Heart left ventricle (tissue), 16 donors: ENCODE measurements at regions not wholly inside any gene's neighbourhood (a gene's known extent, or its start where the extent isn't known, plus 50 kb on each side); places are given as distances from the start of the nearest gene placed in this dataset.

Experiments
- ATAC-seq, 4 donors: fragments of 200-7000 bp; cut with Tn5 transposase; one replicate each; pipeline ENCODE4 v1.9.1; 2020 to 2022; ENCODE audit warnings: moderate library complexity in 4 of 4, mild to moderate bottlenecking in 3 of 4, moderate number of reproducible peaks in 1 of 4
- DNase-seq, 5 donors: peaks; one replicate each; pipeline ENCODE4 v3.0.0-alpha.2; 2020
- H3K27ac ChIP-seq, 12 donors: fragments of 200-600 bp; sonication (generic) in 4 of 12; one replicate each; pipeline versions ENCODE4 v1.5.0 to v1.8.0; 2016 to 2022; ENCODE audit warnings: mild to moderate bottlenecking in 2 of 12
- H3K27me3 ChIP-seq, 9 donors: fragments of 200-600 bp; sonication (generic) in 2 of 9; one replicate each; pipeline versions ENCODE4 v1.5.1 to v1.8.0; 2016 to 2022; ENCODE audit warnings: mild to moderate bottlenecking in 3 of 9
- H3K36me3 ChIP-seq, 9 donors: fragments of 200-600 bp; sonication (generic) in 2 of 9; one replicate each; pipeline versions ENCODE4 v1.5.0 to v1.8.0; 2018 to 2022; ENCODE audit warnings: mild to moderate bottlenecking in 2 of 9
- H3K4me1 ChIP-seq, 12 donors: fragments of 200-600 bp; sonication (generic) in 4 of 12; one replicate each; pipeline versions ENCODE4 v1.5.0 to v1.8.0; 2016 to 2022; ENCODE audit warnings: mild to moderate bottlenecking in 3 of 12
- H3K4me3 ChIP-seq, 12 donors: fragments of 200-600 bp; sonication (generic) in 4 of 12; one replicate each; pipeline versions ENCODE4 v1.5.0 to v1.8.0; 2017 to 2022; ENCODE audit warnings: mild to moderate bottlenecking in 9 of 12, moderate library complexity in 4 of 12
- H3K9me3 ChIP-seq, 12 donors: fragments of 200-600 bp; sonication (generic) in 4 of 12; one replicate each; pipeline versions ENCODE4 v1.5.0 to v1.8.0; 2016 to 2022; ENCODE audit warnings: mild to moderate bottlenecking in 1 of 12
- POLR2A ChIP-seq, 2 donors: fragments of 450-650 bp; IDR thresholded peaks; one replicate each; pipeline ENCODE4 v1.6.1; 2017; ENCODE audit warnings: antibody characterized with exemption in 2 of 2, mild to moderate bottlenecking in 2 of 2, moderate library complexity in 2 of 2
- WGBS, 4 donors: extraction: QIAGEN DNeasy Blood & Tissue Kit in 2 of 4; methylation state at CpG; one replicate each; pipeline versions ENCODE4 v1.1.5 to v1.1.7; 2013 to 2018; 5-methylcytosine and 5-hydroxymethylcytosine counted together
- intact Hi-C, 10 donors: fragments of 100-400 bp; cut with DNase I; formaldehyde crosslinking; loops; one replicate each; pipeline versions ENCODE4 v1.11.1 to v1.14.2; 2022
- TF ChIP-seq, protein P1 (sequence below), 12 donors: fragments of 200-600 bp; sonication (generic) in 4 of 12; IDR thresholded peaks; one replicate each; pipeline versions ENCODE4 v1.5.0 to v1.8.0; 2018 to 2022; ENCODE audit warnings: antibody characterized with exemption in 12 of 12, mild to moderate bottlenecking in 5 of 12
- donor health status: ischemic (EF 13 %, LVEDD 7.1; RV severe dilation, severe dysfunction).
- donor health status: healthy with polysubstance abuse.
- donor health status: DM: no; HTN: yes; CAD: no.
- donor health status: DM: no; HTN: no; CAD: no.
- donor health status: ischemic (EF 25% LVEDD 6.9; RV normal size, moderate dysfunction).
- donor health status: ischemic (EF 25% LVEDD 5.7; RV mildly dilated, moderate dysfunction).
- donor health status: healthy.
- donor health status: DM: yes; HTN: yes; CAD: no.
- donor health status: ischemic (EF 35%, LVEDD 5.7; RV mildly dilated, moderate dysfunction).
- donor health status: nonischemic (EF 11% LVEDD 7.7; RV severe dilation, severe dysfunction).
- donor health status: DM: yes; HTN: yes; CAD: no.
- donor health status: PGD.
- donor health status: ischemic (EF 29% LVEDD 5.4; RV normal size, mild dysfunction).
- donor health status: nonischemic (EF 23%, LVEDD 6.1; RV moderate dilation, normal function).

DNA sequence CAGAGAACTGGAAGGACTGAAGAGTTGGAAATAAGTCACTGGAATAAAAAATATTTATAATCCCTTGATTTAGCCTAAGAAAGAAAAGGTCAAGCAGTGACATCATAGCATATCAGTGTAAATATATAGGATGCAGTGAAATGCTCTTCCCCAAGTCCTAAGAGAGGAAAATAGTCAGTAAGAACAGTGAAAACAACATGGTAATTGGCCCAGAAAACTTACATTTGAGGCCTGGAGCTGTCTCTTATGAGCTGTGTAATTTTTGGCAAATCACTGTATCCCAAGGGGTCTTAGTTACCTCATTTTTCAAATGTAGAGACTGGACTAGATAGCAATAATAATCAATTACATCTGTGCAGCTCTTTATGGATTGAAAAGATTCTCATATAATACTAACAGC lies 255.7 kb upstream of the AR start:
- H3K9me3 ChIP-seq, result no peaks in the 10 kb centered on the region
- no peaks in the 10 kb centered on the region for H3K27me3 ChIP-seq
- H3K4me1 ChIP-seq, result no peaks in the 10 kb centered on the region
- no peak for DNase-seq
- H3K36me3 ChIP-seq, result no peaks in the 10 kb centered on the region
- TF ChIP-seq POLR2A (IDR thresholded peaks at IDR 0.05), result no peak
- TF ChIP-seq, protein P1, sequence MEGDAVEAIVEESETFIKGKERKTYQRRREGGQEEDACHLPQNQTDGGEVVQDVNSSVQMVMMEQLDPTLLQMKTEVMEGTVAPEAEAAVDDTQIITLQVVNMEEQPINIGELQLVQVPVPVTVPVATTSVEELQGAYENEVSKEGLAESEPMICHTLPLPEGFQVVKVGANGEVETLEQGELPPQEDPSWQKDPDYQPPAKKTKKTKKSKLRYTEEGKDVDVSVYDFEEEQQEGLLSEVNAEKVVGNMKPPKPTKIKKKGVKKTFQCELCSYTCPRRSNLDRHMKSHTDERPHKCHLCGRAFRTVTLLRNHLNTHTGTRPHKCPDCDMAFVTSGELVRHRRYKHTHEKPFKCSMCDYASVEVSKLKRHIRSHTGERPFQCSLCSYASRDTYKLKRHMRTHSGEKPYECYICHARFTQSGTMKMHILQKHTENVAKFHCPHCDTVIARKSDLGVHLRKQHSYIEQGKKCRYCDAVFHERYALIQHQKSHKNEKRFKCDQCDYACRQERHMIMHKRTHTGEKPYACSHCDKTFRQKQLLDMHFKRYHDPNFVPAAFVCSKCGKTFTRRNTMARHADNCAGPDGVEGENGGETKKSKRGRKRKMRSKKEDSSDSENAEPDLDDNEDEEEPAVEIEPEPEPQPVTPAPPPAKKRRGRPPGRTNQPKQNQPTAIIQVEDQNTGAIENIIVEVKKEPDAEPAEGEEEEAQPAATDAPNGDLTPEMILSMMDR (IDR thresholded peaks at IDR 0.05), result no peak
- ATAC-seq, result no peak
- intact Hi-C loops, result no loop called here
- no peak overlapping the region for H3K4me3 ChIP-seq
- no peak overlapping the region for H3K27ac ChIP-seq

DNA sequence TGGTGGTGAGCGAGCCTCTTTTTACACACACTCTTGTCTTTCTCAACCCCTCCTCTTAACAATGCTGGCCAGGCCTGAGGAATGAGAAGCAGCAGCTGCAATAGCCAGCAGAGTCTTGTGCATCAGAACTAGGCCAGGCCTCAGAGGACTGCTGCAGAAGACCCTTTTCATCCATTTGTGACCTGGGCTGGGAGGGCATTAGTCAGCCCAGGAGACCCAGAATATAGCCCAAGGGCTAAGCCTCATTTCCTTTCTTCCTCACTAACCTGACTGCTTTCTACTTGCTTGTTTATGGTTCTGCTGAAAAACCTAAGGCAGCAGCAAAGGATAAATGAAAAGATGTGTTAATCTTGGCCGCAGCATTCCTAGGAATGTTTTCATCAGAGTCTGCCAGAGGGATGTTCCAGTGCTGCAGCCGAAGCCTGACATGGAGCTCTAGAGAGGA lies 254.7 kb upstream of the AR start:
- 50 to 61% (median 55%) methylated on average over 3 of the region's 3 CpGs for WGBS, 4 donors
- no peak overlapping the region for H3K27ac ChIP-seq

DNA sequence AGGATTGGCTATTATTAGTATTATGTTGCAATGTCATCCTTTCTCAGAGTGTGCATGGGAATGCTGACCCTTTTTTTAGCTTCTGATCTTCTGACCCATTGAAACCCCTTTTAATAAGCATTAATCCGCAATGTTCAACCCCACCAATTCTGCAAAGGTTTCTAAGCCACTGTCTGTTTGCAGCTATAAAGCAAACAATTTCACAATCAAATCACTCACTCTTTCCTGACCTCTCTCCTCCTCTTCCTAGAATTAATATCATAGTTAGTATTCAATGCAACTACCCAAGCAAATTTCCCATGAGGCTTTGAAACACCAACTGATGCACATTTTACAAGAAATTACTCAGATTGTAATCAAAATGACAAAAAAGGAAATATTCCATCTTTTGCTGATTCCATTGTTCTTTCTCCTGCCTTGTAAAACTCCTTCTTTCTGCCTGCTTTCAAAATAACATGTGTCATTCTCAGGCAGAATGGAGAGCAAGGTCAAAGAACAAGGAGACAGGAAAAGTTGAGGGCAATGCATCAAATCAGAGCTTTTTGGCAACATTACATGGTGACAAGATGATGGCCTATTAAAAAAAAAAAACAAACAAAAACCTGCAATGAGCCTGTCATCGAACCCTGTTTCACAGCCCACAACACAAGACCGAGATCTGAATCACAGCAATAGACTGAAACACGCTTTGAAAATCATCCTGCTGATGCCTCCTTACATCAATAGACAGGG lies 253.2 kb upstream of the AR start:
- ATAC-seq, result no peak
- intact Hi-C loops, result loop anchor here in 1 of 10 donors (10.0 kb wide), 1 partner anchor 254 kb away; the partner anchor contains the start of gene AR

More for the DNA sequence above, 254.7 kb upstream of the AR start:
- H3K27me3 ChIP-seq, result no peaks in the 10 kb centered on the region
- no peaks in the 10 kb centered on the region for H3K9me3 ChIP-seq
- intact Hi-C loops, result no loop called here
- no peak overlapping the region for H3K4me3 ChIP-seq
- no peaks in the 10 kb centered on the region for H3K4me1 ChIP-seq
- DNase-seq, result peak in 2 of 5 donors; percentile 3 to 23
- ATAC-seq, result peak; percentile 36 to 52 (median 42)
- H3K36me3 ChIP-seq, result no peaks in the 10 kb centered on the region
- TF ChIP-seq, protein P1 (IDR thresholded peaks at IDR 0.05), result no peak
- TF ChIP-seq POLR2A (IDR thresholded peaks at IDR 0.05), result no peak

DNA sequence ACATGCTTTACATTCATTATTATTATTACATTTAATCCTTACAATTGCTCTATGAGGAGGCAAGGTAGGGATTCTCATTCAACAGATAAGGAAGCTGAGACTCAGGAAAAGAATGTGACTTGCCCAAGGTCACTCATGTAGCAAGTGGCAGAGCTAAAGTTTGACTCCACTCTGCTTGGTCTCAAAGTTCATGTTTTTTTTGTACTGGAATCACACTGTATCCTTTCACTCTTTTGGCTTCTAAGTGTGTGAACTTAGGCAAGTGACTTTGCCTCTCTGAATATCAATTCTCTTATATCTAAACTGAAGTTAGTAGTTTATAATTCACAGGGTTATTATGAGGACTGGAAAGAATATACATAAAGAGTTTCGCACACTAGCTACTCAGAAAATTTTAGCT lies 247.9 kb upstream of the AR start:
- intact Hi-C loops, result loop anchor here in 1 of 10 donors (10.0 kb wide), 1 partner anchor 249 kb away; the partner anchor contains the start of gene AR
- 77 to 93% (median 82%) methylated on average over 1 of the region's 1 CpG for WGBS, 4 donors

More for the DNA sequence above, 253.2 kb upstream of the AR start:
- 26 to 41% (median 32%) methylated on average over 4 of the region's 4 CpGs for WGBS, 4 donors
- no peaks in the 10 kb centered on the region for H3K27me3 ChIP-seq
- TF ChIP-seq, protein P1 (IDR thresholded peaks at IDR 0.05), result no peak
- no peak for TF ChIP-seq POLR2A (IDR thresholded peaks at IDR 0.05)
- no peak overlapping the region for H3K27ac ChIP-seq
- H3K36me3 ChIP-seq, result no peaks in the 10 kb centered on the region
- H3K4me1 ChIP-seq, result peaks cover 0 to 2% (median 0%) of the 10 kb centered on the region in 12 donors
- DNase-seq, result no peak
- H3K4me3 ChIP-seq, result no peak overlapping the region
- H3K9me3 ChIP-seq, result no peaks in the 10 kb centered on the region

More for the DNA sequence above, 247.9 kb upstream of the AR start:
- H3K9me3 ChIP-seq, result peaks cover 0 to 6% (median 0%) of the 10 kb centered on the region in 12 donors
- no peak overlapping the region for H3K27ac ChIP-seq
- DNase-seq (no peak), ATAC-seq (no peak)
- no peak for TF ChIP-seq POLR2A (IDR thresholded peaks at IDR 0.05)
- TF ChIP-seq, protein P1 (IDR thresholded peaks at IDR 0.05), result no peak
- H3K27me3 ChIP-seq, result peaks cover 0 to 4% (median 0%) of the 10 kb centered on the region in 9 donors
- no peak overlapping the region for H3K4me3 ChIP-seq
- no peaks in the 10 kb centered on the region for H3K36me3 ChIP-seq
- peaks cover 0 to 10% (median 0%) of the 10 kb centered on the region in 12 donors for H3K4me1 ChIP-seq
